ENCODE measurements at regions not wholly inside any gene's neighbourhood (a gene's known extent, or its start where the extent isn't known, plus 50 kb on each side); places are given as distances from the start of the nearest gene placed in this dataset.

DNA sequence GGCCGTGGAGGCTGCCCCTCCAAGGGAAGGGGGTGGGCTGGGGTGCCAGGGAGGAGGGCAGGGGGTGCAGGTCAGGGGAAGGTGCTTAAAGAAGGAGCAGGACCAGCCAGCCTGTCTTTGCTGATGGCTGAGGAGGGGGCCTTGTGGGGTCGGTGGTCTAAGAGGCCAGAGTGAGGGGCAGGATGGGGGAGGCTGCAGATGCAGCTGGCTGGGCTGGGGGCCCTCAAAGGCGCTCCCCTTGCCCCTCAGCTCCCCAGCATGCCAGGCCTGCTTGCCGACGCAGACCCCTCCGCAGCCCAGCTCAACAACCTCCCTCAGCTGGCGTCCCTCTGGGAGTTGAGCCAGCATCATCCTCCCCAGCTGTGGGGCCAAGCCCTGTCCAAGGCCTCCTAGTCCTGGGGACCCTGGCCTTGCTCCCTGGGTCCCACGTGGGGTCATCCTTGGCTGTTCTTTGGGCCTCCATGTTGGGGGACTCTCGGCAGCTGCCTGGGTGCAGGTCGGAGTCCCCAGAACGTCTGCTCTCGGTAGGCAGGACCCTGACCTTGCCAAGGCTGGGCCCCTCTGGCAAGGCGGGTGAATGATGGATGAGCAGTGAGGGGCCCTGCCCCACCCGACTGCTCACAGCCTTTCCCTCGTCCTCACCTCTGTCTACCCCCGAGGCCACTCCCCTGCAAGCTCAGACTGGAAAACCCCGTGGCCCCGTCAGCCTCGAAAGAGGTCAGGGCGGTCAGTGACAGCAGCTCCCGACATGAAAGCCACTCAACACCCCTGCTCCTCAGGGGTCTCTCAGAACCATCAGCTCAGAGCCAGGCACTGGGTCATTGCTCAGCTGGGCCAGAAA, 119.4 kb downstream of the FAM53A start:
- POLR2A ChIA-PET, result no interaction called here

DNA sequence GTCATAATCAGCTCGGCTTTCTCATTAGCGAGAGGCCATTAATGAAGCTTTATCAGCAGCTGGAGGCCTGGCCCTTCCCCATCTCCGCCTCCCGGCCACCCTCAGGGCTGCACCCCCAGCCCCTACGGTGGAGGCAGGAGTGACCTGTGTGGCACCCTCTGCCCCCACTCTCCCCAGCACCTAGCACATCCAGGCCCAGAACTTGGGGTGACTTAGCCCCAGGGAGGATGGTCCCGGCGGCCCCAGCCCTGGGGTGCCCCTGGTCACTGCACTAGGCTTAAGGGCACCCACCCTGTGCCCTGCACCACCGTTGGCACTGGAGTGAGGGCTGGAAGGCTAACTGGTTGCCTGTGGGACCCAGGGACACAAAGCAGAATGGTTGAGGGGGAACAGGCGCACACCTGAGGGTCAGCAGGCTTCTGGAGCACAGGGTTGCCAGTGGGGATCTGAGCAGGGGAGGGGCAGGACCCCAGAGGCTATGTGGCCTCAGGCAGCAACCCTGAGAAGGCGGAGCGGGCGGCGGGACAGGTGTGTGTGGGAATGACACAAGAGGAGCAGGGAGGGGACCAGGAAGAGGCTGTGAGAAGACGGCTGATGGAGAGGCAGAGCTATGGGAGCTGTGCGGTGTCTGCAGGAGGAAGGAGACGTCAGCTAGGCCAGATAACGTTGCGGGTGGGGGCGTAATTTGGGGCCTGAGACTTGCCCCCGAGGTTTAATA, 120.2 kb downstream of the FAM53A start:
- intact Hi-C loops (cut with DNase I, micrococcal nuclease), result no loop called here
- H3K27ac Mint-ChIP-seq, result no peak overlapping the region
- no peak overlapping the region for H3K4me3 Mint-ChIP-seq
- no peaks in the 10 kb centered on the region for H3K9me3 Mint-ChIP-seq (ENCODE audit: low read depth)
- H3K27me3 Mint-ChIP-seq, result peaks cover 2% of the 10 kb centered on the region
- H3K4me1 Mint-ChIP-seq, result peaks cover 3% of the 10 kb centered on the region
- CTCF ChIA-PET, result no interaction called here
- POLR2A ChIA-PET, result interaction anchor here (0.6 kb wide), 1 partner anchor 306 kb away, joined by 3 read pairs; no protein-coding TSS in a partner anchor
- no peaks in the 10 kb centered on the region for H3K36me3 Mint-ChIP-seq (ENCODE audit: low read depth)
- DNase-seq, result no peak
- ATAC-seq, result no peak

More for the DNA sequence above, 119.4 kb downstream of the FAM53A start:
- Mint-ChIP-seq H3K9me3 (ENCODE audit: low read depth) (no peaks in the 10 kb centered on the region), H3K4me1 (peaks cover 3% of the 10 kb centered on the region), H3K27ac (no peak overlapping the region), H3K4me3 (no peak overlapping the region), H3K27me3 (no peaks in the 10 kb centered on the region), H3K36me3 (ENCODE audit: low read depth) (no peaks in the 10 kb centered on the region)
- CTCF ChIA-PET, result interaction anchor here (0.6 kb wide), 1 partner anchor 1194 kb away, joined by 3 read pairs; no protein-coding TSS in a partner anchor
- intact Hi-C loops (cut with DNase I, micrococcal nuclease), result no loop called here
- ATAC-seq (no peak), DNase-seq (no peak)

DNA sequence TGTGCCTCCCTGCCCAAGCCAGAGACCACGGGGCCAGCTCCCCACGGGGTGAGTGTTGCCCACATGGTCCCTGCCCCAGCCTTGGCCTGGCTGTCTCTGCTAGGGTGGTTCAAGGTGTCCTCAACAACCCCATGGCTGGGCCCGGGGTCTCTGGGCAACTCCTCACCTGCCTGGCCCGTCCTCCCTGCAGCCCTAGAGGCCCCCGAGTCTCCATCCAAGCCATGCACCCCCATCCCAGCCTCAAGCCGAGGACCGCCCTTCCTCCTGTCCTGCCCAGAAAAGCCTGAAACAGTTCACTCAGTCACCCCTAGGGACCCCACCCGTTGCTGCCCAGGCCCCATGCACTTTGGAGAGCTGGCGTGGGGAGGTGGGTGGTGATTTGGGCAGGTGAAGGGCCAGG, 120.9 kb downstream of the FAM53A start:
- POLR2A ChIA-PET, result no interaction called here
- no peaks in the 10 kb centered on the region for H3K9me3 Mint-ChIP-seq (ENCODE audit: low read depth)
- intact Hi-C loops (cut with DNase I, micrococcal nuclease), result no loop called here
- no peak for ATAC-seq
- peaks cover 3% of the 10 kb centered on the region for H3K4me1 Mint-ChIP-seq
- no peak overlapping the region for H3K27ac Mint-ChIP-seq
- DNase-seq, result no peak
- peaks cover 2% of the 10 kb centered on the region for H3K27me3 Mint-ChIP-seq
- no peak overlapping the region for H3K4me3 Mint-ChIP-seq
- H3K36me3 Mint-ChIP-seq (ENCODE audit: low read depth), result no peaks in the 10 kb centered on the region
- CTCF ChIA-PET, result no interaction called here

DNA sequence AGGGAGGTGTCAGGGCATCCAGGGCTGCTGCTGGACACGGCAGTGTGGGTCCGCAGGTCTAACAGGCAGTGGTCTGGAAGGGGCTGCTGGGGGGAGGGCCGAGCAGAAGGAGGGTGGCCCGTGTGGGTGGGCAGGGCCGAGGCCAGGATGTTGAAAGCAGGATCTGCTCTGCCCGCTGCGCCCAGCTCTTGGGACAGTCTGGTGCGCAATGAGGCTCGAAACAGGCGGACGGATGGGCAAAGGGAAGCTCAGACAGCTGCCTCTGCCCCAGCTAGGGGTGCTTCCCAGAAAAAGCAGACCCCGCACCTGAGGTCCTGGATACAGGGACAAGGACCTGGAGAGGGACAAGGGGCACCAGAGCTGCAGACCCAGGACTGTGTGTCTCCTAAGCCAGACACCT, 121.3 kb downstream of the FAM53A start:
- ChIA-PET CTCF (no interaction called here), POLR2A (no interaction called here)
- intact Hi-C loops (cut with DNase I, micrococcal nuclease), result no loop called here
- no peak overlapping the region for H3K4me3 Mint-ChIP-seq
- H3K9me3 Mint-ChIP-seq (ENCODE audit: low read depth), result no peaks in the 10 kb centered on the region
- peaks cover 3% of the 10 kb centered on the region for H3K4me1 Mint-ChIP-seq
- no peaks in the 10 kb centered on the region for H3K36me3 Mint-ChIP-seq (ENCODE audit: low read depth)
- H3K27me3 Mint-ChIP-seq, result peaks cover 2% of the 10 kb centered on the region
- DNase-seq, result no peak
- no peak overlapping the region for H3K27ac Mint-ChIP-seq
- no peak for ATAC-seq

DNA sequence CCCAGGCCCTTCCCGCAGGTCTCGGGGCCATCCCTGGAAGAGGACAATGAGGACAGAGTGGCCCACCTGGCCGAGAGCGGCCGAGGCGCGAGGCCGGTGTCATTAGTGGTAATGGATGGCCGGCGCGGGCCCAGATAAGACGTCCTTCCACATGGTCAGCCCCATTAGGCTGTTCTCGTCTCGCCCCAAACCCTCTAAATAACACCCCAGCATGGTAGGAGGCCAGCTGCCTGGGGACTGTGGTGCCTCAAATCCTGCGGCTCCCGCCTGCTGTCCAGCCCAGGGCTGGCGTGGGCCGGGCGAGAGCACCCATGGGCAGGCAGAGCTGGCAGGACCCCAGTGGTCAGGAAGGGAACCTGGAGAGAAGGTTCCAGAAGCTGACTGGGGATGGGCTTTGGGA, 121.7 kb downstream of the FAM53A start:
- intact Hi-C loops (cut with DNase I, micrococcal nuclease), result no loop called here
- Mint-ChIP-seq H3K27ac (no peak overlapping the region), H3K36me3 (ENCODE audit: low read depth) (no peaks in the 10 kb centered on the region), H3K9me3 (ENCODE audit: low read depth) (no peaks in the 10 kb centered on the region), H3K27me3 (peaks cover 2% of the 10 kb centered on the region), H3K4me1 (peaks cover 3% of the 10 kb centered on the region), H3K4me3 (no peak overlapping the region)
- DNase-seq, result no peak
- CTCF ChIA-PET, result interaction anchor here (0.8 kb wide), 1 partner anchor 66 kb away, joined by 3 read pairs; no protein-coding TSS in a partner anchor
- ATAC-seq, result no peak
- POLR2A ChIA-PET, result no interaction called here

DNA sequence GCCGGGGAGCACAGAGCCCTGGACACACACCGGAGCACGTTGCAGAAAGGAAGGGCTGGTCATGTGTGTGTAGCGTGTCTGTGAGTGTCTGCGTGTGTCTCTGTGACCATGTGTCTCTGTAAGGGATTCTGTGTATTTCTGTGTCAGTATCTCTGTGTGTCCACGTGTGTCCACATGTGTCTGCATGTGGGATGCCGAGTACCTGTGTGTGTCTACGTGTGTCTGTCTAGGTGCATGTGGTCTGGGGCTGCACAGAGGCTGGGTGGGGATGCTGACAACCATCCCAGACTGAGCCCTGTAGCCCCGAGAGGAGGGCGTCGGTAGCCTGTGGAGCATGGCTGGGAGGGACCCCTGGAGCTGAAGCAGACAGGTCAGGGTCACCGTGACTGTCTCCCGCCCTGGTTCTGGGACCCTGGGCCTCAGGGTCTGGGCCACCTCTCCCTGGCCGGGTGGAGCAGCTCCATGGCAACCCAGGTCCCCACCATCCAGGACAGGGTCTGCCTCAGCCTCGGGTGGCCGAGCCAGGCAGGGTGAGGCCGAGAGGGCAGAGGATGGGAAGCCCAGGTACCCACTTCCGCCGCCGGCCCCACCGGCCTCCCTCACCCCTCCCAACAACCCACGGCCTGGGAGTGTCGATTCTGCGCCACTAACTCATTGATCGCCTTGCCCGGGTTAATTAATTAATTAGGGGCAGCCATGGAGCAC, 122.7 kb downstream of the FAM53A start:
- DNase-seq (no peak), ATAC-seq (no peak)
- no peak overlapping the region for H3K4me3 Mint-ChIP-seq
- no peak overlapping the region for H3K27ac Mint-ChIP-seq
- H3K4me1 Mint-ChIP-seq, result peaks cover 3% of the 10 kb centered on the region
- intact Hi-C loops (cut with DNase I, micrococcal nuclease), result no loop called here
- H3K9me3 Mint-ChIP-seq (ENCODE audit: low read depth), result no peaks in the 10 kb centered on the region
- peaks cover 4% of the 10 kb centered on the region for H3K27me3 Mint-ChIP-seq
- ChIA-PET CTCF (interaction anchor here (0.8 kb wide), 1 partner anchor 66 kb away, joined by 3 read pairs; no protein-coding TSS in a partner anchor), POLR2A (no interaction called here)
- no peaks in the 10 kb centered on the region for H3K36me3 Mint-ChIP-seq (ENCODE audit: low read depth)

DNA sequence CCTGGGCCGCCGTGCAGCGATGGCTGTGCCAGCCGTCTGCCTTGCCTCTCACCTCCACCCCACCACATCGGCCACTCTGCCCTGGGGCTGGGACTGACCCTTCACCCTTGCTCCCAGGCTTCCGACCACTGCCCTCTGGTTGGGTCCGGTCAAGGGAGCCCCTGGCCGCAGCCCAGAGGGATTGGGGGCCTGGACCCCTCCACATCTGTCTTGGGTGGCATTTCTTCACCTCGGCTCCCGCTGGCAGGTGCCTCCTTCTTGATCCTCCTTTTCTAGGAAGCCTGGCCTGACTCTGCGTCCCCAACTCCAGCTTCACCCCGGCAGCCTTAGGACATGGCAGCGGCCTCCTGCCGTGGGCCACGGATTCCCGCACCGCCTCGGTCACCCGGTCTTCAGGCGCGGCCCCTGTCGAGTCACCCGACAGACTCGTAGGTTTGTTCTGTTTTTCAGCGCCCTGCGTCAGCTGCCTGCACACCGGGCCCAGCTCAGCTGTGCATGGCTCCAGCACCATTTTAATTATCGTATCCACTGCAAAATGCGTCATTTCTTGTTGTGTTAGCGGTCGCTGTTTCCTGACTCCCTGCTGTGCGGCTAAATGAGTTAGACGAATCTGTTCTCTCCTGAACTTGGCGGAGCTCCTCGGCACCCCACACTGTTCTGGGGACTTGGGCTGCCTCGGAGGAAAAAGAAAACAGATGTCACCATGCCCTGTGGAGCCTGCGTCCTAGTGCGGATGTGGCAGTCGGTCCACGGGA, 124.0 kb downstream of the FAM53A start:
- no peak overlapping the region for H3K4me3 Mint-ChIP-seq
- no peak for DNase-seq
- H3K4me1 Mint-ChIP-seq, result no peaks in the 10 kb centered on the region
- H3K36me3 Mint-ChIP-seq (ENCODE audit: low read depth), result no peaks in the 10 kb centered on the region
- H3K27ac Mint-ChIP-seq, result no peak overlapping the region
- no peak for ATAC-seq
- H3K27me3 Mint-ChIP-seq, result peaks cover 4% of the 10 kb centered on the region
- intact Hi-C loops (cut with DNase I, micrococcal nuclease), result loop anchor here in 1 of 2 experiments (5.0 kb wide), 1 partner anchor 53 kb away; no protein-coding TSS in a partner anchor
- CTCF ChIA-PET, result no interaction called here
- POLR2A ChIA-PET, result no interaction called here
- H3K9me3 Mint-ChIP-seq (ENCODE audit: low read depth), result no peaks in the 10 kb centered on the region

DNA sequence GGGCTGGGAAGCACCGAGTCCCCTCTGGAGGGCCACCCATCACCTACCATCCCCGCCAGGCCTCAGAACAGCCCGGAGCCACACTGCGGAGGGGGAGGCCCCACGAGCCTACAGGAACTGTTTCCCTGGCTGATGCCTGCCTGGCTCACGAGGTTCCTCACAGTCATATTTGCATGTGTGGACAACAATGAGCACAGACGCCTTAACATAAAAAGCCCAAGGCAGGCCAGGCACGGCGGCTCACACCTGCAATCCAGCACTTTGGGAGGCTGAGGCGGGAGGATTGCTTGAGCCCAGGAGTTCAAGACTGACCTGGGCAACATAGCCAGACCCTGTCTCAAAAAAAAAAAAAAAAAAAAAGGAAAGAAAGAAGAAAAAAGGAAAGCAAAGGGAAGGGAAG, 125.9 kb downstream of the FAM53A start:
- ChIA-PET POLR2A (no interaction called here), CTCF (interaction anchor here (2.0 kb wide), 1 partner anchor 9 kb away, joined by 7 read pairs; no protein-coding TSS in a partner anchor)
- no peak for ATAC-seq
- Mint-ChIP-seq H3K27ac (no peak overlapping the region), H3K36me3 (ENCODE audit: low read depth) (no peaks in the 10 kb centered on the region), H3K27me3 (peaks cover 6% of the 10 kb centered on the region), H3K4me3 (no peak overlapping the region), H3K4me1 (no peaks in the 10 kb centered on the region), H3K9me3 (ENCODE audit: low read depth) (no peaks in the 10 kb centered on the region)
- intact Hi-C loops (cut with DNase I, micrococcal nuclease), result loop anchor here in 1 of 2 experiments (5.0 kb wide), 1 partner anchor 51 kb away; no protein-coding TSS in a partner anchor
- DNase-seq, result no peak

DNA sequence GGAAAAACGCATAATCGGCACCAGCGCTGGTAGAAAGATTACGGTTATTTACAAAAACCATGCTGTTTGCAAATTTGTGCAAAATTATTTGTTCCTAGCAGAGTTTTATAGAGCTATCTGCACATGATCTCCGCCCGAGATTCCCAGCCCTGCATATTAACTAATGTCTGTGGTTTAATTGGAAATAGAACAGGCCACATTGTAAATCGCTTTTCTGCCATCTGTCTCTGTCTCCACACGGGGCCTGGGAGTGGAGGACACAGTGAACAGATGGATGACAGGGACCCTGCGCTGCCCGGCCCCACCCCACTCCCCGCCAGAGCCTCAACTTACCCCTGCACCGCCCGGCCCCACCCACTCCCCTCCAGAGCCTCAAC, 126.9 kb downstream of the FAM53A start:
- intact Hi-C loops (cut with DNase I, micrococcal nuclease), result loop anchor here in 1 of 2 experiments (5.0 kb wide), 1 partner anchor 50 kb away; no protein-coding TSS in a partner anchor
- ATAC-seq, result no peak
- Mint-ChIP-seq H3K4me1 (no peaks in the 10 kb centered on the region), H3K36me3 (ENCODE audit: low read depth) (no peaks in the 10 kb centered on the region), H3K27me3 (peaks cover 6% of the 10 kb centered on the region), H3K4me3 (no peak overlapping the region), H3K9me3 (ENCODE audit: low read depth) (no peaks in the 10 kb centered on the region), H3K27ac (no peak overlapping the region)
- ChIA-PET POLR2A (no interaction called here), CTCF (interaction anchor here (0.7 kb wide), 1 partner anchor 958 kb away, joined by 3 read pairs; no protein-coding TSS in a partner anchor)
- no peak for DNase-seq

DNA sequence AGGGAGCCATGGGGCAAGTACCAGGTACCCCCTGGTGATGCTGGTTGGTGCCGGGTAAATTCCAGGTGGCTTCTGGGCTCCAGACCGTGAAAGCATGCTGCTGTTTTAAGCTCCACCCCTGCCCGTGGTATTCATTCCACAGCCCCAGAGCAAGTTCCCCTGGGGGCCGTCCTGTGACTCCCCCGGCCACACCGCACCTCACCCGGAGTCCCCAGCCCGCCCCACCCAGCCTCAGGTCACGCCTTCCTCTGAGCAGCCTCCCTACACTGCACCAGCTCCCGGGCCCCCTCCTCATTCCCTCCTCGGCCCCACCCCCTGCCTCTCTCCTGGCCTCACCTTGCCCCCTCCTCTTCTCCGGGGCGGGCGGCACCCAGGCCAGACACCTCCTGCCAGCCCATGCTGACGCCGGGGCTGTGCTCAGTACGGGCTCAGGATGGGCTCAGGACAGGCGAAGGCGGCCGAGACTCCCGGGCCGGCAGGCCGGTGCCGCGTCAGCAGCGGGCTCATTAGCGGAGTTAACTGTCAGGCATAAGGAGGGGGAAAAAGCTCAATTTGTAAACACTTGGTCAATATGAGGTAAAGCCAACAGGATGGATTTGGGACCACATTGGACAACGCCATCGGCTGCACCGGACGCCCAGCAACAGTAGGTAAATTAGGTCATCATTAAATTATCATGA, 127.4 kb downstream of the FAM53A start:
- Mint-ChIP-seq H3K27me3 (peaks cover 6% of the 10 kb centered on the region), H3K9me3 (ENCODE audit: low read depth) (no peaks in the 10 kb centered on the region), H3K27ac (no peak overlapping the region), H3K4me1 (no peaks in the 10 kb centered on the region), H3K36me3 (ENCODE audit: low read depth) (no peaks in the 10 kb centered on the region), H3K4me3 (no peak overlapping the region)
- ATAC-seq, result no peak
- POLR2A ChIA-PET, result no interaction called here
- intact Hi-C loops (cut with DNase I, micrococcal nuclease), result loop anchor here in 1 of 2 experiments (5.0 kb wide), 1 partner anchor 49 kb away; no protein-coding TSS in a partner anchor
- no peak for DNase-seq
- CTCF ChIA-PET, result interaction anchor here (0.7 kb wide), 1 partner anchor 957 kb away, joined by 3 read pairs; no protein-coding TSS in a partner anchor
